NB4 (cell line): ENCODE measurements at regions not wholly inside any gene's neighbourhood (a gene's known extent, or its start where the extent isn't known, plus 50 kb on each side); places are given as distances from the start of the nearest gene placed in this dataset.

Experiments
- DNase-seq: peaks from one replicate; pipeline ENCODE4 v3.0.0; 2010; ENCODE audit warnings: low read depth
- H3K4me3 ChIP-seq: one replicate; pipeline ENCODE4 v1.5.1; 2011; ENCODE audit warnings: mild to moderate bottlenecking, low read depth, low read length, moderate library complexity
- CTCF ChIP-seq: IDR thresholded peaks from one replicate; pipeline ENCODE4 v1.5.1; 2012; ENCODE audit warnings: low read depth, low read length
- MYC ChIP-seq: IDR thresholded peaks from 2 replicates; pipeline ENCODE4 v1.6.1; 2011; ENCODE audit warnings: low read depth, low read length
- POLR2A ChIP-seq: IDR thresholded peaks from 2 replicates; pipeline ENCODE4 v1.6.1; 2011; ENCODE audit warnings: mild to moderate bottlenecking; ENCODE audit not compliant: insufficient read length; ENCODE audit errors: extremely low read depth
- TF ChIP-seq, protein P1 (sequence below): IDR thresholded peaks from 2 replicates; pipeline ENCODE4 v1.6.1; 2011; ENCODE audit warnings: low read depth, low read length

DNA sequence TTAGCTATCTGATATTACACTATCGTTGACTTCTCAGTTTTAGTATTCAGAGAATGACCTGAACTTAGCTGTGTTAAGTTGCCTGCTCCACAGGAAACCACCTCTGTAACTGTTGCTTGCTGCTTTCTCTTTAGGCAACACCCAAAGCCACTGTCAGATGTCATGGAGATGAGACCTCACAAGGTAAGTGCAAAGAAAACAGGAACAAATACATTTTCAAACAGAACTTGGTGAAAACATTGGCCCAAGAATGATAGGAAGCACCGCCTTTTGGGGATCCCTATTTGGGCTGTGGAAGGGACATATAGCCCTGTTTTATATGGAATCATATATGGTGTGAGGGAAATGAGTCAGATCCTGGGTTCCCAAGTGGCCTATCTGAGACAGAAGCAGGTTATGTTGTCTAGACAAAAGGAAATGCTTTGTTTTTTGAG lies 143.4 kb downstream of the UBE2E3 start:
- H3K4me3 ChIP-seq, result no peak overlapping the region
- TF ChIP-seq POLR2A (no peak), MYC (no peak), CTCF (no peak)
- TF ChIP-seq, protein P1, sequence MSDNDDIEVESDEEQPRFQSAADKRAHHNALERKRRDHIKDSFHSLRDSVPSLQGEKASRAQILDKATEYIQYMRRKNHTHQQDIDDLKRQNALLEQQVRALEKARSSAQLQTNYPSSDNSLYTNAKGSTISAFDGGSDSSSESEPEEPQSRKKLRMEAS, result no peak
- DNase-seq, result peak; percentile 86

- H3K4me3 ChIP-seq, result no peak overlapping the region
Measured at GRCh38 chr2:181124497-181124896, 144.1 kb downstream of the UBE2E3 start.

DNA sequence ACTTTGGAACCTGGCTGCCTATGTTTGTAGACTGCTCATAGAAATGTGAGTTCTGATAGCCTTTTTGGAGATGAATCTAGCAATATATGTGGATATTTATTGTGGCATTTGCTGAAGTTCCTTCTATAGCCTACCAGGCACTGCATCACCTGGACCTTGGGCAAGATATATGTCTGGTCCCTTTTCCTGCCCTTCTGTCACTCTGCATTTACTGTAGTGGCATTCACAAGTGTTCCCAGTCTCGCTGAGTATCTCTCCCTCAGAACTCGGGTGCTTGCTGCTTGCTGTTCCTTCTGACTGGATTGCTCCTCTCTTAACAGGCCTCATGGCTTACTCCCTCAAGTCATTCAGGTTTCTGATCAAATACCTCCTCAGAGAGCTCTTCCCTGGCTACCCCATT lies 145.0 kb downstream of the UBE2E3 start:
- H3K4me3 ChIP-seq, result no peak overlapping the region
- TF ChIP-seq, protein P1, result no peak
- TF ChIP-seq CTCF (no peak), POLR2A (no peak), MYC (no peak)
- DNase-seq, result no peak

More at GRCh38 chr2:181124497-181124896, 144.1 kb downstream of the UBE2E3 start:
- TF ChIP-seq POLR2A, result no peak
- TF ChIP-seq, protein P1, result no peak
- TF ChIP-seq MYC, result no peak
- TF ChIP-seq CTCF, result no peak
- DNase-seq, result peak; percentile 46

GRCh38 chr2:181126311-181126868 lies 146.0 kb downstream of the UBE2E3 start:
- no peak overlapping the region for H3K4me3 ChIP-seq
- no peak for TF ChIP-seq MYC
- TF ChIP-seq POLR2A, result no peak
- TF ChIP-seq, protein P1, result no peak
- no peak for TF ChIP-seq CTCF
- no peak for DNase-seq

- no peak for DNase-seq
- H3K4me3 ChIP-seq, result no peak overlapping the region
- TF ChIP-seq, protein P1, result no peak
- TF ChIP-seq MYC (no peak), CTCF (no peak), POLR2A (no peak)
Measured at GRCh38 chr2:181128199-181128598, 147.8 kb downstream of the UBE2E3 start.
